Uterus (tissue), 3 donors: ENCODE measurements at regions not wholly inside any gene's neighbourhood (a gene's known extent, or its start where the extent isn't known, plus 50 kb on each side); places are given as distances from the start of the nearest gene placed in this dataset.

Source experiments
- DNase-seq, 2 donors: peaks; one replicate each; pipeline ENCODE4 v3.0.0-alpha.2; 2019 to 2020
- H3K27ac ChIP-seq, 2 donors: fragments of 200-600 bp; sonication (generic); 1 replicate in 1 of 2; 2 replicates in 1 of 2; pipeline ENCODE4 v1.5.1; 2016 to 2018
- H3K27me3 ChIP-seq, 2 donors: fragments of 200-600 bp; sonication (generic); one replicate each; pipeline ENCODE4 v1.5.1; 2018 to 2019; ENCODE audit warnings: control low read depth in 1 of 2
- H3K36me3 ChIP-seq, 2 donors: fragments of 200-600 bp; sonication (generic); one replicate each; pipeline ENCODE4 v1.5.1; 2019; ENCODE audit warnings: control low read depth in 1 of 2
- H3K4me1 ChIP-seq, 2 donors: fragments of 200-600 bp; sonication (generic); one replicate each; pipeline ENCODE4 v1.5.1; 2018 to 2019; ENCODE audit warnings: control low read depth in 1 of 2
- H3K4me3 ChIP-seq, 2 donors: fragments of 200-600 bp; sonication (generic); 1 replicate in 1 of 2; 2 replicates in 1 of 2; pipeline ENCODE4 v1.5.1; 2018 to 2019; ENCODE audit warnings: mild to moderate bottlenecking in 1 of 2
- H3K9me3 ChIP-seq, 2 donors: fragments of 200-600 bp; sonication (generic); one replicate each; pipeline ENCODE4 v1.5.1; 2019; ENCODE audit warnings: control low read depth in 1 of 2
- POLR2A ChIP-seq, 2 donors: fragments of 450-650 bp; IDR thresholded peaks; one replicate each; pipeline ENCODE4 v1.6.1; 2016; ENCODE audit warnings: antibody characterized with exemption in 2 of 2, mild to moderate bottlenecking in 1 of 2, moderate library complexity in 1 of 2
- intact Hi-C: fragments of 100-400 bp; cut with DNase I; formaldehyde crosslinking; loops from one replicate; pipeline ENCODE4 v1.15.1; 2023; ENCODE audit warnings: low total_unique reads
- TF ChIP-seq, protein P1 (sequence below), 4 experiments: fragments of 200-600 bp in 2 of 4; fragments of 450-650 bp in 2 of 4; sonication (generic) in 2 of 4; IDR thresholded peaks; one replicate each; pipeline ENCODE4 v1.5.1; 2016 to 2019; ENCODE audit warnings: antibody characterized with exemption in 4 of 4, mild to moderate bottlenecking in 2 of 4, moderate library complexity in 1 of 4
- donor health status: DM: yes; HTN: yes; CAD: no.

GRCh38 chr18:8980496-8980895 is 122.0 kb upstream of the NDUFV2 start:
- H3K9me3 ChIP-seq: no peaks in the 10 kb centered on the region
- H3K4me3 ChIP-seq: no peak overlapping the region
- H3K27me3 ChIP-seq: no peaks in the 10 kb centered on the region
- intact Hi-C loops: no loop called here
- no peak for TF ChIP-seq POLR2A (IDR thresholded peaks at IDR 0.05)
- TF ChIP-seq, protein P1, sequence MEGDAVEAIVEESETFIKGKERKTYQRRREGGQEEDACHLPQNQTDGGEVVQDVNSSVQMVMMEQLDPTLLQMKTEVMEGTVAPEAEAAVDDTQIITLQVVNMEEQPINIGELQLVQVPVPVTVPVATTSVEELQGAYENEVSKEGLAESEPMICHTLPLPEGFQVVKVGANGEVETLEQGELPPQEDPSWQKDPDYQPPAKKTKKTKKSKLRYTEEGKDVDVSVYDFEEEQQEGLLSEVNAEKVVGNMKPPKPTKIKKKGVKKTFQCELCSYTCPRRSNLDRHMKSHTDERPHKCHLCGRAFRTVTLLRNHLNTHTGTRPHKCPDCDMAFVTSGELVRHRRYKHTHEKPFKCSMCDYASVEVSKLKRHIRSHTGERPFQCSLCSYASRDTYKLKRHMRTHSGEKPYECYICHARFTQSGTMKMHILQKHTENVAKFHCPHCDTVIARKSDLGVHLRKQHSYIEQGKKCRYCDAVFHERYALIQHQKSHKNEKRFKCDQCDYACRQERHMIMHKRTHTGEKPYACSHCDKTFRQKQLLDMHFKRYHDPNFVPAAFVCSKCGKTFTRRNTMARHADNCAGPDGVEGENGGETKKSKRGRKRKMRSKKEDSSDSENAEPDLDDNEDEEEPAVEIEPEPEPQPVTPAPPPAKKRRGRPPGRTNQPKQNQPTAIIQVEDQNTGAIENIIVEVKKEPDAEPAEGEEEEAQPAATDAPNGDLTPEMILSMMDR (IDR thresholded peaks at IDR 0.05): no peak
- DNase-seq: no peak
- H3K36me3 ChIP-seq: no peaks in the 10 kb centered on the region
- no peaks in the 10 kb centered on the region for H3K4me1 ChIP-seq
- no peak overlapping the region for H3K27ac ChIP-seq

GRCh38 chr18:8980918-8981317 is 121.6 kb upstream of the NDUFV2 start:
- H3K27ac ChIP-seq: no peak overlapping the region
- TF ChIP-seq, protein P1 (IDR thresholded peaks at IDR 0.05): no peak
- TF ChIP-seq POLR2A (IDR thresholded peaks at IDR 0.05): no peak
- H3K4me3 ChIP-seq: no peak overlapping the region
- DNase-seq: no peak
- no peaks in the 10 kb centered on the region for H3K9me3 ChIP-seq
- H3K27me3 ChIP-seq: no peaks in the 10 kb centered on the region
- H3K4me1 ChIP-seq: no peaks in the 10 kb centered on the region
- H3K36me3 ChIP-seq: no peaks in the 10 kb centered on the region
- intact Hi-C loops: no loop called here

DNA sequence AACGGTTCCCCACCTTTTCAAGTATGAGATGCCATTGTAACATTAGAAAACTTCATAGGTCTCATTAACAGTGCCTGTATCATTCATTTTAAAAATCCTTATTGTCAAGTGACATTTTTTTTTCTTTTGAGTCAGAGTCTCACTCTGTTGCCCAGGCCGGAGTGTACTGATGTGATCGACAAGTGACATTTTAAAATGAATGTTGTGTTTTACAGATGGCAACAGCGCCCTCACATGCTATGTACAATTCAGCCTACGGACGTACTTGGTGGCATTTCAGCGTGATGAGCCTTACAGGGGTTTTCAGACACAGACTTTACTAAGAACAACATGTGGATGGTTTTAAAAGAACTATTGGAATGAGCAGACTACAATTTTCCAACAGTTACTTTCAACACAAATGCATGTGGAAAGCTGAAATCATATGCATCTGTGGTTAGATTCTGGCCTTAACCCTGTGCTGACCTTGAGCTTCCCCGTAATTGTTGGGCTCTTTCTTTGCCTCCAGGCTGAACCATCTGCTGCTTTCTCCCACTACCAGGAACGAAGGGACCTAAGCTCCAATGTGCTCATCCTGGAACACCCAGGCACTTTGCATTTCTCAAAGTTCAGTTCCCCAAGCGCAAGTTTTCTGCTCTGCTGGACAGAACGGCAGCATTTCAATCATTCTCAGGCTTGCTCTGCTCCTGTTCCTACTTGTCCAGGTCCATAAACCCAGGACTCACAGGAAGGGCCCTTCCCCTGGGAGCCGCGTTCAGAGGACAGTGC is 119.9 kb upstream of the NDUFV2 start:
- no peaks in the 10 kb centered on the region for H3K9me3 ChIP-seq
- intact Hi-C loops: no loop called here
- no peaks in the 10 kb centered on the region for H3K27me3 ChIP-seq
- no peak overlapping the region for H3K4me3 ChIP-seq
- DNase-seq: no peak
- no peaks in the 10 kb centered on the region for H3K4me1 ChIP-seq
- no peak for TF ChIP-seq POLR2A (IDR thresholded peaks at IDR 0.05)
- TF ChIP-seq, protein P1 (IDR thresholded peaks at IDR 0.05): no peak
- H3K27ac ChIP-seq: no peak overlapping the region
- no peaks in the 10 kb centered on the region for H3K36me3 ChIP-seq

DNA sequence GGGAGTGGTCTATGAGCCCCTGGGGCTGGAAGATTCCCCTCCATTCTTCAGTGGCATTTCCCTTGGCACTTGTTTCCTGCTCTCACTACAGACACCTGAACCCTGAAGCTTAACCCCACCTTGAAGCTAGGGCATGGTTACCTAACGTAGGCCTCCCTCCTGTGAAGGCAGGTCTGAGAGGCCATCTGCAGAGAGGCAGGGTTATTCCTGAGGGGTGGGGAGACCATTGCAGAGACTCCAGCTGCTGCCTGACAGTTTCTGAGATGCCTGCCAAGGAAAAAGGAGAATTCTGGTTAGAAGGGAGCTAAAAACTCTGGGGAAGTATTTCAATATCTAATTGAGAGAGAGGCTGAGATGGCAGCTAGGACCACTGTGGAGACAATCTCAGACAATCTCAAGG is 119.3 kb upstream of the NDUFV2 start:
- Histone ChIP-seq H3K36me3 (no peaks in the 10 kb centered on the region), H3K4me3 (no peak overlapping the region), H3K27me3 (no peaks in the 10 kb centered on the region), H3K27ac (no peak overlapping the region), H3K4me1 (no peaks in the 10 kb centered on the region), H3K9me3 (no peaks in the 10 kb centered on the region)
- DNase-seq: no peak
- intact Hi-C loops: no loop called here
- TF ChIP-seq, protein P1 (IDR thresholded peaks at IDR 0.05): no peak
- no peak for TF ChIP-seq POLR2A (IDR thresholded peaks at IDR 0.05)

- TF ChIP-seq POLR2A (IDR thresholded peaks at IDR 0.05): no peak
- TF ChIP-seq, protein P1 (IDR thresholded peaks at IDR 0.05): no peak
- intact Hi-C loops: no loop called here
- no peak for DNase-seq
- H3K4me1 ChIP-seq: no peaks in the 10 kb centered on the region
- H3K27ac ChIP-seq: no peak overlapping the region
- no peaks in the 10 kb centered on the region for H3K36me3 ChIP-seq
- no peak overlapping the region for H3K4me3 ChIP-seq
- H3K27me3 ChIP-seq: no peaks in the 10 kb centered on the region
- H3K9me3 ChIP-seq: no peaks in the 10 kb centered on the region
Measured at GRCh38 chr18:8984131-8984721, 118.3 kb upstream of the NDUFV2 start.
